Cardiac fibroblast (primary cell): ENCODE measurements at regions not wholly inside any gene's neighbourhood (a gene's known extent, or its start where the extent isn't known, plus 50 kb on each side); places are given as distances from the start of the nearest gene placed in this dataset.

ENCODE experiments used
- DNase-seq, 2 donors: peaks; one replicate each; pipeline versions ENCODE4 v3.0.0 to v3.0.0-alpha.2; 2010; ENCODE audit warnings: low read depth in 2 of 2
- H3K4me3 ChIP-seq, 2 donors: replicated peaks in 1 of 2; 1 replicate in 1 of 2; 2 replicates in 1 of 2; pipeline ENCODE4 v1.5.1; 2011; ENCODE audit warnings: low read depth in 2 of 2, low read length in 2 of 2, mild to moderate bottlenecking in 2 of 2, moderate library complexity in 1 of 2
- CTCF ChIP-seq: IDR thresholded peaks from one replicate; pipeline ENCODE4 v1.5.1; 2011; ENCODE audit warnings: low read depth, mild to moderate bottlenecking, low read length, inconsistent platforms

DNA sequence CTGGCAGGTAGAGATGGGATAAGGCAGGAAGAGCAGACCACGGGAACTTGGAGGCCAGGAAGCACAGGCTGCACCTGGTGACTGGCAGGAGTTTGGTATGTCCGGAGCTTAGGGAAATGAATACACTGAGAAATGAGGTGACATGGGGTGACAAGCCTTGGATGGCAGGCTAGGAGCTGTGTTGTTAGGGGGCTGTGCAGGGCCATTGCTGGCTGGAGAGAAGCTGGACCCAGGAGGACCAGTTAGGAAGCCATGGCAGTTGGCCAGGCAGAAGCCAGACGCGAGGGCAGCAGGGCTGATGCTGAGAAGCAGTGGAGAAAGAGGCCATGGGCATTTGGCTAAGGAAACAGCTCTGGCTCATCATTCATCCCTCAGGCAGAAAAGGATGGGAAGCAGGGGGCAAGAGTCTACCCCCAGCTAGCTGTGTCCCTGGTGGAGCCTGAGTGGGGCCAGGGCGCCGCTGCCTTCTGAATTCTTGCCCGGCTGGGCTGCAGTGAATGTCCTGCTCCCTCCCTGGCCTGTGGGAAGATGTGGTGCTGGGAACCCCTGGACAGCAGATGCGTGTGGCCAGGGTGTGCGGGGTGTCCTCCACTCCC, 255.8 kb downstream of the FAM43A start:
- DNase-seq, result no peak
- no peak for TF ChIP-seq CTCF
- no peak overlapping the region for H3K4me3 ChIP-seq

- H3K4me3 ChIP-seq, result no peak overlapping the region
- DNase-seq, result no peak
- TF ChIP-seq CTCF, result no peak
These were observed 256.4 kb downstream of the FAM43A start for GRCh38 chr3:194941956-194942511.

GRCh38 chr3:194944526-194944925, 258.8 kb downstream of the FAM43A start:
- DNase-seq, result no peak

GRCh38 chr3:194945508-194945907, 259.8 kb downstream of the FAM43A start:
- DNase-seq, result no peak
- no peak for TF ChIP-seq CTCF

More at GRCh38 chr3:194944526-194944925, 258.8 kb downstream of the FAM43A start:
- no peak for TF ChIP-seq CTCF
- H3K4me3 ChIP-seq, result no peak overlapping the region

GRCh38 chr3:194946091-194946490, 260.4 kb downstream of the FAM43A start:
- no peak for DNase-seq
- H3K4me3 ChIP-seq, result no peak overlapping the region
- no peak for TF ChIP-seq CTCF

More at GRCh38 chr3:194945508-194945907, 259.8 kb downstream of the FAM43A start:
- no peak overlapping the region for H3K4me3 ChIP-seq

DNA sequence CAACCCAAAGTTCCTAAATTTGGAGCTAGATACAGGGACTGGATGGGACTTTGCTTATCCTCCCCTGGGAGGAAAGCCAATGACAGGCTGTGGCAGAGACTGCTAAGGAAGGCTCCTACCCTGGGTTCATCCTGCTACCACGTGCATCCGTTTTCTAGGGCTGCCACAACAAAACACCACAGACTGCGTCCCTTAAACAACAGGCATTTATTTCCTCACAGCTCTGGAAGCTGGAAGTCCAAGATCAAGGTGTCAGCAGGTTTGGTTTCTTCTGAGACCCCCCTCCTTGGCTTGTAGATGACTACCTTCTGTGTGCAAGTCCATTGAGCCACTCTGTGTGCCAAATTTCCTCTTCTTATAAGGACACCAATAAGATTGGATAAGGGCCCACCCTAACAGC, 263.9 kb downstream of the FAM43A start:
- DNase-seq, result no peak
- no peak for TF ChIP-seq CTCF
- no peak overlapping the region for H3K4me3 ChIP-seq
